DMS 273 (cell line): ENCODE measurements at regions not wholly inside any gene's neighbourhood (a gene's known extent, or its start where the extent isn't known, plus 50 kb on each side); places are given as distances from the start of the nearest gene placed in this dataset.
"Not testable (repeated sequence)": the region's sequence is repeated elsewhere in the genome, so short reads cannot be mapped to it uniquely, and the experiment has no call there.

Source experiments
- DNase-seq: peaks from one replicate; lab custom pipeline; 2025; ENCODE audit not compliant: unreplicated experiment; lab: John Stamatoyannopoulos, UW

- no peak for DNase-seq
Measured at GRCh38 chr6:141513830-141514229, 618.9 kb upstream of the GJE1 start.

- DNase-seq = no peak
Measured at GRCh38 chr6:141510803-141511202, 621.9 kb upstream of the GJE1 start.

- not testable (repeated sequence) for DNase-seq
Measured at GRCh38 chr6:141506062-141506461, 626.7 kb upstream of the GJE1 start.

- DNase-seq = not testable (repeated sequence)
Measured at GRCh38 chr6:141504318-141504717, 628.4 kb upstream of the GJE1 start.

- DNase-seq = no peak
Measured at GRCh38 chr6:141501616-141502015, 631.1 kb upstream of the GJE1 start.

GRCh38 chr6:141498977-141499376 is 633.7 kb upstream of the GJE1 start:
- DNase-seq = no peak

- no peak for DNase-seq
Measured at GRCh38 chr6:141492521-141493284, 640.0 kb upstream of the GJE1 start.

GRCh38 chr6:141491684-141492083 is 641.0 kb upstream of the GJE1 start:
- DNase-seq = no peak

- no peak for DNase-seq
Measured at GRCh38 chr6:141490982-141491381, 641.7 kb upstream of the GJE1 start.

GRCh38 chr6:141488488-141488887 is 644.2 kb upstream of the GJE1 start:
- DNase-seq = peak; percentile 3

GRCh38 chr6:141486942-141487341 is 645.8 kb upstream of the GJE1 start:
- DNase-seq = peak; percentile 6

GRCh38 chr6:141484711-141485110 is 648.0 kb upstream of the GJE1 start:
- no peak for DNase-seq

- DNase-seq = no peak
Measured at GRCh38 chr6:141483598-141484061, 649.1 kb upstream of the GJE1 start.

- peak; percentile 7 for DNase-seq
Measured at GRCh38 chr6:141482796-141483597, 649.7 kb upstream of the GJE1 start.

- no peak for DNase-seq
Measured at GRCh38 chr6:141475259-141475658, 657.5 kb upstream of the GJE1 start.

GRCh38 chr6:141472162-141472928 is 660.4 kb upstream of the GJE1 start:
- no peak for DNase-seq

- no peak for DNase-seq
Measured at GRCh38 chr6:141470810-141471209, 661.9 kb upstream of the GJE1 start.

- DNase-seq = no peak
Measured at GRCh38 chr6:141467881-141468280, 664.8 kb upstream of the GJE1 start.

GRCh38 chr6:141467041-141467440 is 665.7 kb upstream of the GJE1 start:
- no peak for DNase-seq

GRCh38 chr6:141464896-141465295 is 667.8 kb upstream of the GJE1 start:
- no peak for DNase-seq

GRCh38 chr6:141464490-141464889 is 668.2 kb upstream of the GJE1 start:
- peak; percentile 78 for DNase-seq
